RWPE1 (cell line): ENCODE measurements at regions not wholly inside any gene's neighbourhood (a gene's known extent, or its start where the extent isn't known, plus 50 kb on each side); places are given as distances from the start of the nearest gene placed in this dataset.
A peak's percentile ranks its signal among the peaks of the same experiment; 100 is the strongest.

ENCODE experiments used
- CTCF ChIA-PET: fragments of 350-600 bp; sonication (Branson Sonifier 250); formaldehyde crosslinking; extraction: SDS; loops from one replicate; lab custom pipeline; 2021; lab: Yijun Ruan, JAX
- POLR2A ChIA-PET: fragments of 400-600 bp; formaldehyde crosslinking; extraction: SDS; loops from one replicate; lab custom pipeline; 2020; ENCODE audit warnings: antibody characterized with exemption; ENCODE audit not compliant: low non-redundant PET; lab: Yijun Ruan, JAX
- DNase-seq: peaks from one replicate; pipeline ENCODE4 v3.0.0; 2012; ENCODE audit warnings: low spot score
- H3K27ac ChIP-seq: fragments of 450-650 bp; 2 replicates; pipeline ENCODE4 v1.5.1; 2017
- TF ChIP-seq, protein P1 (sequence below): fragments of 450-650 bp; conservative IDR thresholded peaks from 2 replicates; pipeline ENCODE4 v1.5.1; 2017; ENCODE audit warnings: low read depth, mild to moderate bottlenecking

DNA sequence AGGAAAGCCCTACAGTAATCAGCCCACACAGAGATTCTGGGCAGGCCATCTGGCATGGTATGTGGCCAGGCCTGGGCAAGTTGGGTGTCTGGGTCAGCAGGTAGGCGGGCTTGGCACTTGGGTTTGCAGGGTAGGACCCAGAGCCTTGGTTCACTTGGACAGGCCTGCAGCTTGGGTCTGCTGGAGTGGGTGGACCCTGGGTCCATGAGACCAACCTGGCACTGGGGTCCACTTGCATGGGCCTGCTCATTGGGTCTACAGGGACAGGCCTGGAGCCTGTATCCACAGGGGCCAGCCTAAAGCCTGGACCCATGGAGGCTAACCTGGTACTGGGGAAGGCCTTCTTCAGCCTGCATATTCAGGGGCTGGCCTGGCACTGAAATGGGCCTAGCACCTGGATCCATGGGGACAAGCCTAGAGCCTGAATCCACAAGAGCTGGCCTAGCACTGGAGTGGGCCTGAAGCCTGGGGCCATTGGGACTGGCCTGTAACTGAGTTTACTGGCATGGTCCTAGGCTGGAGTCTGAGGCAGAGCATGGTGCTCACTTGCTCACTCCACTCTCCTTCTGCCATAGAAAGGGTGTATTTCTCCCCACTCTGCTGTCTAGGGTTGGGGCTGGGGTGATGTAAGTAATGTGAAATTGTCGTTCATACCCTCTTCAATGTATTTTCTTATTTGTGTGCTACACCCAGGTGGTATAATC is 315.0 kb downstream of the AHR start:
- ChIA-PET POLR2A (no interaction called here), CTCF (no interaction called here)
- H3K27ac ChIP-seq = peak overlapping the region; percentile 11; the same call in 1 of the 2 replicates
- DNase-seq = no peak
- TF ChIP-seq, protein P1, sequence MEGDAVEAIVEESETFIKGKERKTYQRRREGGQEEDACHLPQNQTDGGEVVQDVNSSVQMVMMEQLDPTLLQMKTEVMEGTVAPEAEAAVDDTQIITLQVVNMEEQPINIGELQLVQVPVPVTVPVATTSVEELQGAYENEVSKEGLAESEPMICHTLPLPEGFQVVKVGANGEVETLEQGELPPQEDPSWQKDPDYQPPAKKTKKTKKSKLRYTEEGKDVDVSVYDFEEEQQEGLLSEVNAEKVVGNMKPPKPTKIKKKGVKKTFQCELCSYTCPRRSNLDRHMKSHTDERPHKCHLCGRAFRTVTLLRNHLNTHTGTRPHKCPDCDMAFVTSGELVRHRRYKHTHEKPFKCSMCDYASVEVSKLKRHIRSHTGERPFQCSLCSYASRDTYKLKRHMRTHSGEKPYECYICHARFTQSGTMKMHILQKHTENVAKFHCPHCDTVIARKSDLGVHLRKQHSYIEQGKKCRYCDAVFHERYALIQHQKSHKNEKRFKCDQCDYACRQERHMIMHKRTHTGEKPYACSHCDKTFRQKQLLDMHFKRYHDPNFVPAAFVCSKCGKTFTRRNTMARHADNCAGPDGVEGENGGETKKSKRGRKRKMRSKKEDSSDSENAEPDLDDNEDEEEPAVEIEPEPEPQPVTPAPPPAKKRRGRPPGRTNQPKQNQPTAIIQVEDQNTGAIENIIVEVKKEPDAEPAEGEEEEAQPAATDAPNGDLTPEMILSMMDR = no peak

DNA sequence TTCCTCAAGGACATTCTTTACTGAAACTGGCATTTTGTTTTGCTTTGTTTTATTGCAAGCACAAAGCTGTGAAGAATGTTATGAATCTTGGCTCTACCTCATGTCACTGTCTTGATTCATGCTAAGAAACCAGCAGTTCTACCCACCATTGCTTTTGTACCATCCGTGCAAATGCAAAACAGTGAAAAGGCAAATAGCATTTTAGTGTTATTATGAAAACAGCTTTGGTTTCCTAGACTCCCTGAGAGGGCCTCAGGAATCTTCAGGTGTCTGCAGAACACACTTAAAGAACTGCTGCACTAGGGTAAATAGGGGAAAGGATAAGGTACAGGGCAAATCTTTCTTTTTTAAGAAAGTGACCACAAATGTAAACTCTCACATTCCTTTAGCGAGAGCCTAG is 318.9 kb downstream of the AHR start:
- DNase-seq = no peak
- CTCF ChIA-PET = no interaction called here
- no peak overlapping the region for H3K27ac ChIP-seq
- POLR2A ChIA-PET = no interaction called here
- TF ChIP-seq, protein P1 = no peak

DNA sequence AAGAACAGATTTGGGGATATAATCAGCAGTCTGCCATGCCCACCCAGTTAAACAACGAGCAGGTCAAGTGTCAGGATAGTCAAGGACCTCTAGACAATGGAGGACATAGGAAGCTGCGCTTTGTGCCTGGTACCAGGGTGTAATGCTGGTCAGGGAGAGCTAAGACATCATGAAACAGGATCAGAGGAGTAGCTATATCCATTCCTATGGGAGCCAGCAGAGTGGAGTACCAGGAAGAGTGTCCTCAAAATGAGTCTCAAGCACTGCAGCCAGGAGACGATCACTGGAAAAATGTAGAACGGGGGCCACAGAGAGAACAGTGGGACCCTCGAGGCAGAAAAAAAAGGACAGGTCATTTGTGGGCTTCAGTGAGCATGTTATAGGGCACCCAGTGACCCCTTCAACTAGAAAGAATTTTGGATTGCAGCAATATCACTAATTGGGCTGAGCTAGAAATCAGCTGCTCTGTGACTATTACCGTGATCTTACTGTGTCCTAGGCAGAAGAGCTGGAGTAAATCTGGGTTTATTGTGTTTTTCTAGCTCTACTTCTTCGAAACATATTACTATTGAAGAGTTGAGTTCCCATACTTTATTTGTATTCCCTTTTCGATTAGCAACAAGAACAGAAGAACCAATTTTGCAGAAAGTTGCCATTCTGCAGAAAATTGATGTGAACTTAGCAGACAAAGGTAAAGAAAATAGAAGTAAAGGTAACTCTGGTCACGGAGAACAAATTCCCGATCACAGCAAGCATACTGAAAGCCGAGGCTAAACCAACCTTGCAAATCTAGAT is 319.6 kb downstream of the AHR start:
- H3K27ac ChIP-seq = no peak overlapping the region
- CTCF ChIA-PET = interaction anchor here (1.2 kb wide), 1 partner anchor 29 kb away, joined by 6 read pairs; no protein-coding TSS in a partner anchor

DNA sequence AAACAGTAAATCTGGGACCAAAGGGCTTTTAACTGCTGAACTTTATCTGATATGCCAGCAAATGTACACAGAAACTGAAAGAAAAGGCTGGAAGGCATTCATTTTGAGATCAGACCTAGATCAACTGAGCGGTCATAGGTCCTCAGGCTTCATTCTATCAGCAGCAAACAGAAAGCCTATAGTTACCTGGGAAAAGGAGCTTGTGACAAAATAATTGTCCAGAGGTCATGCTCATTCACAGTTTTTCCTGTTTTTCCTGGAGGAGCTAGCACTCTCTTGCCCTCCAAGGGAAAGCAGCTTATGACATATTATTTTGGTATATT is 320.2 kb downstream of the AHR start:
- H3K27ac ChIP-seq = no peak overlapping the region
- POLR2A ChIA-PET = no interaction called here
- DNase-seq = no peak
- CTCF ChIA-PET = interaction anchor here (0.6 to 1.2 kb wide), 2 partner anchors 28 to 1610 kb away, joined by 4 to 6 read pairs; no protein-coding TSS in a partner anchor
- TF ChIP-seq, protein P1 = no peak

More for the DNA sequence above, 319.6 kb downstream of the AHR start:
- TF ChIP-seq, protein P1 = no peak
- POLR2A ChIA-PET = no interaction called here
- no peak for DNase-seq

DNA sequence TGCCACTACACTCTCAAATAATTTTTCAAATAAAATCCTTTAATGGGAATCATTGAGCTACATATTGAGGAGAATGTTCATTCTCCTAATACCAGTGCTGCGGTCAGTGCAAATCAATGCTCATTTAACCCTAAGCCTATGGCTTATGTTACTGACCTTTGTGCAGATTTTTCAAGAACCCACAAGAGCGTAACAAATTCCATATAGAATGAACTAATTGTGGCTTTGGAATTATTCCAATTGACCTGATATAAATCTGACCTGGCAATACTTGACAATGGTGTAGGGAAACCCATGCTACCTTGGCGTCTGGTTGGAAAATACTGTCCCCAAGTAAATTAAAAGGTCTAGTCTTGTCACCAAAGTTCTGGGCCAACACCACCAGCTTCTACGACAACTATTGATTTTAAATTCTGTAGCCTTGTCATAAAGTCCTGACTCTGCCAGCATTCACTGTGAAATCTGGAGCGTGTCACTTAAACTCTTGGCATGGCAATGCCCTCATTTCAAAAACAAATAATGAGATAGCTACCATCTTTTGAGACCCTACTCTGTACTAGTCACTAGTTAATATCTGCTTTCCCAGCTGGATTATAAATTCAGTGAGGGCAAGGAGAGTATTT is 320.9 kb downstream of the AHR start:
- TF ChIP-seq, protein P1 = no peak
- ChIA-PET POLR2A (no interaction called here), CTCF (interaction anchor here (0.6 to 1.2 kb wide), 2 partner anchors 28 to 1610 kb away, joined by 4 to 6 read pairs; no protein-coding TSS in a partner anchor)
- no peak overlapping the region for H3K27ac ChIP-seq
- DNase-seq = no peak

DNA sequence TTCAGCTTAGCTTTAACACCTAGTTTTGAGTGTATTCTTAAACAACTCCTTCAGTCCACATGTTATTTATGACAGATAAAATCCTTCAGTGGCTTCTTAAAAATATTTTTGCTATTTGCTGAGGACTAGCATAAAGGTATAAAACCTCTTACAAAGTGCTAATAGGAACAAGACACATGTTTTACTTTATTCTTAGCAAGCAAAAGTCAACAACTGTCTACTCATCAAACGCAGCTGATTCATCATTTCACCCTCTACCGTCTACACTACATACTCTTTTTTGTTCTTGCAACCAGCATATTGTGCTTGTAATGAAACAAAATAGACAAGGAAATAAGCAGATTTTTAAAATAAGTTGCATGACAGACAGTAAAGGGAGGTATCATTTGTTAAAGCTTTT is 319.7 kb downstream of the SNX13 start:
- CTCF ChIA-PET = no interaction called here
- POLR2A ChIA-PET = no interaction called here
- TF ChIP-seq, protein P1 = no peak
- DNase-seq = no peak
- no peak overlapping the region for H3K27ac ChIP-seq
